Peyer's patch (tissue), 4 donors: ENCODE measurements at regions not wholly inside any gene's neighbourhood (a gene's known extent, or its start where the extent isn't known, plus 50 kb on each side); places are given as distances from the start of the nearest gene placed in this dataset.
"Not testable (repeated sequence)": the region's sequence is repeated elsewhere in the genome, so short reads cannot be mapped to it uniquely, and the experiment has no call there.

Experiments
- DNase-seq, 3 donors: peaks; one replicate each; pipeline ENCODE4 v3.0.0-alpha.2; 2017 to 2019
- H3K27ac ChIP-seq, 4 donors: fragments of 200-600 bp; sonication (generic); one replicate each; pipeline ENCODE4 v1.5.1; 2016 to 2019
- H3K27me3 ChIP-seq, 2 donors: fragments of 200-600 bp; sonication (generic); one replicate each; pipeline ENCODE4 v1.5.1; 2019
- H3K36me3 ChIP-seq, 3 donors: fragments of 200-600 bp; sonication (generic); one replicate each; pipeline ENCODE4 v1.5.1; 2016 to 2019
- H3K4me1 ChIP-seq, 4 donors: fragments of 200-600 bp; sonication (generic); one replicate each; pipeline ENCODE4 v1.5.1; 2016 to 2019
- H3K4me3 ChIP-seq, 4 donors: fragments of 200-600 bp; sonication (generic); 1 replicate in 3 of 4; 2 replicates in 1 of 4; pipeline ENCODE4 v1.5.1; 2016 to 2019; ENCODE audit warnings: mild to moderate bottlenecking in 1 of 4
- H3K9me3 ChIP-seq, 4 donors: fragments of 200-600 bp; sonication (generic); one replicate each; pipeline ENCODE4 v1.5.1; 2016 to 2019; ENCODE audit warnings: mild to moderate bottlenecking in 1 of 4
- CTCF ChIP-seq, 6 experiments: fragments of 450-650 bp in 4 of 6; fragments of 200-600 bp in 2 of 6; sonication (generic) in 1 of 6; IDR thresholded peaks; one replicate each; pipeline ENCODE4 v1.5.1; 2017 to 2019; ENCODE audit warnings: antibody characterized with exemption in 6 of 6, mild to moderate bottlenecking in 3 of 6, moderate library complexity in 1 of 6
- POLR2A ChIP-seq, 2 donors: fragments of 450-650 bp; IDR thresholded peaks; one replicate each; pipeline ENCODE4 v1.5.1; 2017; ENCODE audit warnings: antibody characterized with exemption in 2 of 2, mild to moderate bottlenecking in 2 of 2, moderate library complexity in 2 of 2

GRCh38 chr7:34552502-34552901 is 105.5 kb upstream of the NPSR1 start:
- no peak overlapping the region for H3K4me3 ChIP-seq
- no peak for DNase-seq
- peaks cover 0 to 6% (median 0%) of the 10 kb centered on the region in 4 donors for H3K9me3 ChIP-seq
- no peak overlapping the region for H3K27ac ChIP-seq
- H3K27me3 ChIP-seq: no peaks in the 10 kb centered on the region
- TF ChIP-seq POLR2A (IDR thresholded peaks at IDR 0.05) (no peak), CTCF (IDR thresholded peaks at IDR 0.05) (no peak)
- no peaks in the 10 kb centered on the region for H3K4me1 ChIP-seq
- no peaks in the 10 kb centered on the region for H3K36me3 ChIP-seq

- no peaks in the 10 kb centered on the region for H3K27me3 ChIP-seq
- H3K27ac ChIP-seq: no peak overlapping the region
- H3K9me3 ChIP-seq: peaks cover 0 to 6% (median 0%) of the 10 kb centered on the region in 4 donors
- H3K4me1 ChIP-seq: no peaks in the 10 kb centered on the region
- no peaks in the 10 kb centered on the region for H3K36me3 ChIP-seq
- TF ChIP-seq POLR2A (IDR thresholded peaks at IDR 0.05): no peak
- no peak overlapping the region for H3K4me3 ChIP-seq
- DNase-seq: no peak
Observed at GRCh38 chr7:34558022-34558421, 100.0 kb upstream of the NPSR1 start.

GRCh38 chr7:34564091-34564490 is 93.9 kb upstream of the NPSR1 start:
- no peaks in the 10 kb centered on the region for H3K36me3 ChIP-seq
- no peak for TF ChIP-seq POLR2A (IDR thresholded peaks at IDR 0.05)
- no peak for TF ChIP-seq CTCF (IDR thresholded peaks at IDR 0.05)
- no peak overlapping the region for H3K27ac ChIP-seq
- H3K9me3 ChIP-seq: no peaks in the 10 kb centered on the region
- H3K27me3 ChIP-seq: no peaks in the 10 kb centered on the region
- no peak for DNase-seq
- H3K4me3 ChIP-seq: no peak overlapping the region
- no peaks in the 10 kb centered on the region for H3K4me1 ChIP-seq

GRCh38 chr7:34567906-34568305 is 90.1 kb upstream of the NPSR1 start:
- H3K27ac ChIP-seq: no peak overlapping the region
- no peaks in the 10 kb centered on the region for H3K27me3 ChIP-seq
- TF ChIP-seq POLR2A (IDR thresholded peaks at IDR 0.05) (no peak), CTCF (IDR thresholded peaks at IDR 0.05) (no peak)
- H3K4me3 ChIP-seq: no peak overlapping the region
- DNase-seq: no peak
- no peaks in the 10 kb centered on the region for H3K36me3 ChIP-seq
- H3K9me3 ChIP-seq: no peaks in the 10 kb centered on the region
- no peaks in the 10 kb centered on the region for H3K4me1 ChIP-seq

- H3K4me1 ChIP-seq: no peaks in the 10 kb centered on the region
- no peak overlapping the region for H3K4me3 ChIP-seq
- H3K36me3 ChIP-seq: no peaks in the 10 kb centered on the region
- no peak for DNase-seq
- no peaks in the 10 kb centered on the region for H3K9me3 ChIP-seq
- no peaks in the 10 kb centered on the region for H3K27me3 ChIP-seq
- TF ChIP-seq CTCF (IDR thresholded peaks at IDR 0.05) (no peak), POLR2A (IDR thresholded peaks at IDR 0.05) (no peak)
- H3K27ac ChIP-seq: no peak overlapping the region
Observed at GRCh38 chr7:34569975-34570699, 87.9 kb upstream of the NPSR1 start.

GRCh38 chr7:34575006-34575405 is 83.0 kb upstream of the NPSR1 start:
- H3K27me3 ChIP-seq: no peaks in the 10 kb centered on the region
- H3K36me3 ChIP-seq: no peaks in the 10 kb centered on the region
- TF ChIP-seq CTCF (IDR thresholded peaks at IDR 0.05): no peak
- TF ChIP-seq POLR2A (IDR thresholded peaks at IDR 0.05): no peak
- H3K4me3 ChIP-seq: no peak overlapping the region
- H3K27ac ChIP-seq: no peak overlapping the region
- DNase-seq: no peak
- no peaks in the 10 kb centered on the region for H3K9me3 ChIP-seq
- no peaks in the 10 kb centered on the region for H3K4me1 ChIP-seq

GRCh38 chr7:34577934-34578333 is 80.1 kb upstream of the NPSR1 start:
- not testable (repeated sequence) for H3K27me3 ChIP-seq, DNase-seq, H3K4me1 ChIP-seq, H3K27ac ChIP-seq, H3K4me3 ChIP-seq, H3K9me3 ChIP-seq, H3K36me3 ChIP-seq

- H3K27ac ChIP-seq, H3K27me3 ChIP-seq, H3K36me3 ChIP-seq, H3K4me1 ChIP-seq, H3K4me3 ChIP-seq, H3K9me3 ChIP-seq, DNase-seq: not testable (repeated sequence)
Observed at GRCh38 chr7:34581698-34582097, 76.3 kb upstream of the NPSR1 start.
